RPMI7951 (cell line): ENCODE measurements at regions not wholly inside any gene's neighbourhood (a gene's known extent, or its start where the extent isn't known, plus 50 kb on each side); places are given as distances from the start of the nearest gene placed in this dataset.
"Not testable (repeated sequence)": the region's sequence is repeated elsewhere in the genome, so short reads cannot be mapped to it uniquely, and the experiment has no call there.

Experiments used
- DNase-seq: peaks from one replicate; pipeline ENCODE4 v3.0.0-alpha.2; 2012; ENCODE audit warnings: low read depth

DNA sequence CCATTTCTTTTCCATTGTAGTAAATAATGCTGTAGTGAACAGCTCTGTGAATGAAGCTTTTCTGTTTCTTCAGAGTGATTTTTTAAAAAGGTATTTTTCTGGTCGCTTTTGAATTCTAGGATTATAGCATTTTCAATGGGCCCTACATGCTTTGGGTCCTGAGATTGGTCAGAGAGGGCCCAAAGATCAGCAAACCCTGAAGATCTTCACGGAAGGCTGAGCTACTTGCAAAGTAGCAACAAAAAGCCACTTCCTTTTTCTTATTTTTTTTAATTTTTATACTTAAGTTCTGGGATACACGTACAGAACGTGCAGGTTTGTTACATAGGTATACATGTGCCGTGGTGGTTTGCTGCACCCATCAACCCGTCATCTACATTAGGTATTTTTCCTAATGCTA lies 200.5 kb downstream of the FAT3 start:
- DNase-seq: no peak

DNA sequence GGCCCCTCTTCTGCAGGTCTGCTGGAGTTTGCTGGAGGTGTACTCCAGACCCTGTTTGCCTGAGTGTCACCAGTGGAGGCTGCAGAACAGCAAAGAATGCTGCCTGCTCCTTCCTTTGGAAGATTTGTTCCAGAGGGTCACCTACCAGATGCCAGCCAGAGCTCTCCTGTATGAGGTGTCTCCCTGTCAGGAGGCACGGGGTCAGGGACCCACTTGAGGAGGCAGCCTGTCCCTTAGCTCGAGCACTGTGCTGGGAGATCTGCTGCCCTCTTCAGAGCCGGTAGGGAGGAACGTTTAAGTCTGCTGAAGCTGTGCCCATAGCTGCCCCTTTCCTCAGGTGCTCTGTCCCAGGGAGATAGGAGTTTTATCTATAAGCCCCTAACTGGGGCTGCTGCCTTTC lies 207.9 kb downstream of the FAT3 start:
- no peak for DNase-seq

DNA sequence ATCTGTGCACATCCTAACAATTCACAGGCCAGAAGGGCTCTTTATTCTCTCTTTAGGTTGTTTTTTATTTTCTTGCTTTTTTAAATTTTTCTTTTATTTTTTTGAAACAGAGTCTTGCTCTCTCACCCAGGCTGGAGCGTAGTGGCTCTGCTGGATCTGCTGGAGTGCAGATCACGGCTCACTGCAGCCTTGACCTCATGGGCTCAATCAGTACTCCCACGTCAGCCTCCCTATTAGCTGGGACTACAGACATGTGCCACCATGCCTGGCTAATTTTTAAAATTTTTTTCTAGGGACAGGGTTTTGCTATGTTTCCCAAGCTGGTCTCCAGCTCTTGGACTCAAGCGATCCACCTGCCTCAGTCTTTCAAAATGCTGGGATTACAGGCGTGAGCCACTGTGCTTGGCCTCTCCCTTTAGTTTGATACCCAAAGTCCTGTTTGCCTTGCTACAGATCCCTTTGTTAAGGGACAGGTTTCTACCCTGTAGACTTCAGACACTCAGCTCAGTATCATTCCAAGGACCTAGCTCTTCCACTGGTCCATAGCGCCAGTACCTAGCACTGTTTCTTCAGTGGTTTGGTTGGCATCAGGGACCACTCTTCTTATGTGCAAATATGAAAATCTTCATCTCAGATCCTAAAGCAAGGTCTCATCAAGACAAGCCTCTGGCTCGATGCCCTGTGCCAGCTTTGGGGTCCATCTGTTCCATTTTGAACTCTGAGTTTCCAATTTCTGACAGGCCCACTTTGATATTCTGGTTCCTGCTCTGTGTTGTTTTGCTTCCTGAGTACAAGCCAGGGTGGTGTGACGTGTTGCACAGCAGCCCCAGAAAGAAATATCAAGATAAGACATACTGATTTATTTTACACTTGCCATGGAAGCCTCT lies 211.7 kb downstream of the FAT3 start:
- DNase-seq: no peak

DNA sequence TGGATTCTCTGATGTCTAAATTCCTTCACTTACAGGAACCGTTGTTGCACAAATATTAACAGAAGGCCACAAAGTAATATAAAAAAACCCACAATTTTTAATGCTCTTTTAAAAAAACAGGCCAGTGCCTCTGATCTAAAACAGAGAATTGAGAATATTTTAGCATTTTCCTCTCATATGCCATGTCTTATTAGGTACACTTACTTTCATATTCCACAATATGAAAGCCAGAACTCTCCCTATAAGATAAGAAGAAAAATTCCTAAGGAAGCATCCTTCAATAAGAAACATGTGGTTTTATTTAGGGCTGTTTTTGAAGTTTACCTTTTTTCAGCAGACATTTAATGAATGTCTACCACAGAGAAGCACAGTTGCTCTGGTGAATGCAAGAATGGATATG lies 214.5 kb downstream of the FAT3 start:
- DNase-seq: no peak

DNA sequence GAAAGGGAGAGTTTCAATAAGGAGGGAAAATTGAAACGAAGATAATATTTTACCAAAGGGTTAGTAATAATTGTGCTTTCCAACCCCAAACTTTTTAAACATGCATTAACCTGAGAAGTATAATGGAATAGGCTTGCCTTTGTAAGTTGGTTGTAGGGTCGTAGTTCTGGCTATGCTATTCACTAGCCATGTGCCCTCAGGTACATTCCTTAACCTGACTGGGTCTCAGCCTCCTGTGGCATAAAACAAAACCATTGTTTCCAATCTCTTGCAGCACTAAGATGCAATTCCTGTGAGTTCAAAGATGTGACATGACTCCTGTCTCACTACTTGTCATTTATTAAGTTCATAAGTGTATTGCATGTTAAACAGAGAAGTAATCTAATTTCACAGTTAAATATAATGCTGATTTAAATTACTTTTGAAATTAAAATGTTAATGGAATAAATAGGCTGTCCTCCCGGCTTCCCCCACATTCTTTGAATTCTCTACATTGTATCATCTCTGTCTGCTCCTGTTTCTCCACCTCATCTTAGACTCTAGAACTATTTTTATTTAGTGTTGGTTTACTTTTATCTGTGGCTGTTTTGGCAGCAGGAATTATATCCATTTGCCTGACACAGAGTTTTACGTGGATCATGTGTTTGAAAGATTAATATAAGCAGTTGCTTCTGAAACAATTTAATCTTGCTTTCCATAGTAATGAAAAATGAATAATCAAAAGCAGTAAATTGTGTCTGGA lies 216.3 kb downstream of the FAT3 start:
- no peak for DNase-seq

DNA sequence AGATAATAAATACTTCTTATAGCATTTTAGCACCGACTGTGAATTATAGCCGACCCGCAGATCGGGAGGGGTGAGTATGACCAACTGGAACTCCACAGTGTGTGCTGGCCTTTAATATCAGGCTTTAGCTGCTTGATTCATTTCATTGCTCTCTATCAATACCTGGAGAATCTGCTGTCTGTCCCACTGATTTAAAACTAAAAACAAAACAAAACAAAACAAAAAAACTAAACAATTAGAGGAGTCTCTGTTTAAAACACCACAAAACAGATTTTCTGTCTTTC lies 216.8 kb downstream of the FAT3 start:
- no peak for DNase-seq

DNA sequence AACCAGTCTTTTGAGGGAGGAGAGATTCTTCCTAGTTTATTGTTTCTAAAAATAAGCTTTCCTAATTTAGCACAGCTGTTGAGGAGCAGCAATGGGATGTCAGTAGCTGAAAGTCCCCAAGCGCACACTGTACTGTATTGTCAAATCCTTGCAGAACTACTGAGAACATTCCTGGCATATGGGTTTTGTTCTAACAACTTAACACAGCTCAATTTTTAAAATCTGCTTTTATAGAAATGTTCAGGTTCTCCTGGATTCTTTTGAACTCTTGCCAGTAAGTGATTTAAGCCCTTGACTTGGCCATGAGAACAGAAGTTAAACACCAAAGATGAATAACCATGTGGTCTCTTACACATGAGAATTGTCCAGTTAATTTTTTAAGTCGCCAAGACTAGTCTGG lies 218.6 kb downstream of the FAT3 start:
- DNase-seq: no peak

DNA sequence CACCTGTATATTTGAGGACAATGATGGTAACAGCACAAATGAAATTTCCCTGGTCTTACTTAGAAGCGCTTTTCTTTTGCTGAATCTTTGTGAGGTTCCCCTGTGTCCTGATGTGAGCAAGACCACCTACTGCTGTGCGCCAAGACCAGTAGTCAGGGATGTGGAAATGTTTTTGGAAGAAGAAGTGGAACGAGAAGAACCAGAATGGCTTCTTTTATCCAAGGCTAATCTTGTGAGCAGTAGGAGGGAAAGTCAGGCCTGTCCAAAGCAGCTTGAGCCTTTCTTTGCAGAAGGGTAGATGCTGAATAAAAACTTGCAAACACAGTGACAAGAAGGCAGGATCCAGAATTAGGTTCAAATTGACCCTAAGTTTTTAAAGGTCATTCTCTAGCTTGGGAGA lies 223.0 kb downstream of the FAT3 start:
- no peak for DNase-seq

DNA sequence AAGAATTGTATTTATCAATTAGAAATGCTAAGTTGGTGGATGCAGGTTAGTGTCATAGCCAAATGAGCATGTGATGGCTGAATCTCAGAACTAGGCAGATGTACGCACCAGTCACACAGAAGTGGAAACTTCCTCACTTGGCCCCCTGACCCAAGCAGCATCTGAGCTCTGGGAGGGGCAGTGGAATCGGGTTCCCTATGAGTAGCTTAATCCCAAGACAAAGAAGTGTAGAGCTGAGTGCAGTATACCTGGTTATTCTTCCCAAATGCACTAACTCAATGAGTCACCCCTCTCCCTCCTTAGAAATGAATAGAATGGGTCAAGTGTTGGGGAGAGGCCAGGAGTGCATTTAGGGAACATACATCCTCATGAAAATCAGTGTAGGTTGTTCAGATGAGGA lies 224.6 kb downstream of the FAT3 start:
- DNase-seq: no peak

DNA sequence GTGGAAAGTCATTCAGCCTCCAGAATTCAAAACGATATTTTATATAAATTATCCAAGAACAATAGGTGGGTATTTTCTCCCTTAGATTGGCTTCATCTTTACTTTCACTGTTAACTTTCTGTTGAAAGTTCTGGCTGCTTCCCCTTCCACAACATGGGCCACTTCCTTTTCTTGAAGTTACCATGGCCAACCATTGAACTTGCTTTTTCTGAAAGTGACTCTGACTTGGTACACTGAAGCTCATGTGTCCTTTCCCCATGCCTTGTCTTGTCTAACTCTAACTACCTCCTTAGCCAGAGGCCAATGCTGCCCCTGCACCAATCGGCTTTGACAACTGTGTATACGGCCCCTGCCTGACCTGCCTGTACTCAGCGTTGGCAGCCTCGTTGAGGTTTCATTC lies 225.2 kb downstream of the FAT3 start:
- DNase-seq: no peak

DNA sequence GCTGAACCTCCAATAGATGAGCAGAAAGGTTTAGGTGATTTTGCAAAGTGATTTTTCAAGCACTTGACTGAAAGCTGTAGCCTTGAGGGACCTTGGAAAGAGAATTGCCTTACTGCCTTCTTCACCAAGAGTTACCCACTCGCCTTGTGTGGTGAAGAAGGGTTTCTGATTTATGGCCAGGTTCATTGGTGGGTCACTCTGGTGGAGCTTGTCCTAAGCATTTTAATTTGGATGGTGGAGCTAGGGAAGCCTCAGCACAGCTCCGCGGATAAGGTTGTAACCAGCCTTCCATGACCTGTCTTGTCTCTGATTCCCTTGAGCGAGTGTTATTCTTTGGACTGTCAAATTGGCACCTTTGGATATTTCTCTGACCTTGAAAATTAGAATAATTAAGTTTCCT lies 226.4 kb downstream of the FAT3 start:
- no peak for DNase-seq

DNA sequence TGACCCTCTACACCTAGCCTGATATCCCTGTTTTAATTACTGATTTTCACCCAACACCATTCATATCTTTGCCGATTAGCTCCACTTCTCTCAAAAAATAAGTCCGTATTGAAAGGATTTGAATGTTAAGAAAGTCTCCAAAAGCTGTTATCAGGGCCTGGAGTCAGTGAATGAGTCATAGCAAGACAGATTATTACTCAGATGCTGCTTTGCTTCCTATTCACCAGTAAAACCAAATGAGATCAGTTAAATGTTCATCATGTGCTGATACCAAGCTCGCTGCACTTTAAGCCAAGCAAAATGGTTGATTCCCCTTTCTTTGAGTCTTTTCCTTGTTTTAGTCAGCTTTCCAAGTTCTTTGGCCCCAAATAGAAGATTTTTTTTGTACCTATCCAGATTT lies 228.4 kb downstream of the FAT3 start:
- peak; percentile 23 for DNase-seq

DNA sequence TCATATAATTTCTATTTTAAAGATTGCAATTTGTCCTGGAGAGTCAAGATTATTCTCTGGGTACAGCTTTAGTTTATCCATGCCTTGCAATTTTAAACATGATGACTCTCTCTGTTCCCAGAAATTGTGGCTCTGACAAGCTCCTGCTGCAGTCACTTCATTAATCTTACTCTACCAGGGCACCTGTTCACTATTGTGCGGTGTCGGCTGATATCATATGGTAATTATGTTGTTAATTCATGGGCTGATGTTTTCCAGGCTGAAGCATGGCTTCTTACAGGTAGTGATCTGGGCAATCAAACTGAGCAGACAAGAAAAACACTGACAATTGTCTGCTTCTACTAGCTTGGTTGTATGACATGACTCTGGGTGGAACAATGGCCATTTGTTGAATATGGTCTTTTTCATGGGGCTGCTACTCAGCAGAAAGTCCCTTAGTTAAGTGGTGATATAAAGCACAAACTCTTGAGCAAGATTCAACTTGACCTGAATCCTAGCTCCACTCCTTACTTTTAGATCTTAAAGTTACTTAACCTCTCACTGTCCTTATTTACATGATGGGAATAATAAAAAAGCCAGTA lies 230.7 kb downstream of the FAT3 start:
- no peak for DNase-seq

DNA sequence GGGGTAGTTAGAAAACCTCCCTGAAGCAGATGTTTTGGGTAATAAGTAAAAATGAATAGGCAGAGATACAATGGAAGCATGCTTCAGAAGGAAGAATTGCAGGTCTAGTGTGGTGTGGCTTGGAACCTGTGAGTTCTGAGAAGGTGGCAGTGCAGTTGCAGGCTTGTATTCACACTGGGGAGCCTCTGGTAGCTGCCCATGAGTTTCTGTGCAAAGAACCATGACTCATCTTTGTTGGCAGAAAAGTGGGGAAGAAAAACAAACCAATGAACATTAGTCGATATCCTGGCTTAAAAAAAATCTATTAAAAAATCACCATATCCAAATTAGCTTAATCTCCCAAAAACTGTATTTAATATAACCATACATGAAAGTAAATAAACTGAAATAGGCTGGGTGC lies 232.6 kb downstream of the FAT3 start:
- DNase-seq: no peak

DNA sequence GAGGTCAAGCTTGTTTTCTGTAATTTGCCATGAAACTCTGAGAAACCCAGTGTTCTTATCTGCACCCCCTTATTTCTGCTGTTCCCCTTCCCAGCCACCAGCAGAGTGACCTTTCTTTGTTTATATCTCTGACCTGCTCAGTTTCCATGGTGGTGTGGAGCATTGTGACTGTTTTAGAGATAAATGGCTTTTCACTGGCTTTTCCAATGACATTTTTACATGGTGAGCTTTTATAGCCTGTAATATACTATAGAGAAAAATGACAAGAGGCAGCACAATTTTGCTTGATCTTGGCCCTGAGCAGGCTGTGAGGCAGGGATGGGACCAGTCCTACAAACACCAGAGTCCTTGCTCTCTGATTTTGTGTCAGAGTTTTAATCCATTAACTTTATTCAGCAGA lies 233.9 kb downstream of the FAT3 start:
- no peak for DNase-seq

DNA sequence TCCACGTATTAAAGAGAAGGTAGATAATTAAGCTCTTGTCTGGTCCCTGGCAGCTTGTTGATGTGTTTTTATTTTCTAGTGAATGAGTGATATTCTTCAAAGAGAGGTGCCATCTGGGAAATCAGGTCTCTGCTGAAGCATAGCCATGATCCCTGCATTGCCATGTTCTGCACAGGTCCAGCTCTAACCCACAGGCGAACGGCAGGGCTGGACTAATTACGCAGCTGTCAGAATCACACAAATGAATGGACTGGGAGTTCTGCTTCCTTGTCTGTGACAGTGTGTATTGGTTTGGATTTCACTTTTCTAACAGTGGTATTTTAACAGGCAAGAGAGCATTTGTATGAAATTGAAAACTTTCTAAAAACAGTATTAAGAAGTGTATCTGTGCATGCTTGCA lies 235.6 kb downstream of the FAT3 start:
- DNase-seq: no peak

DNA sequence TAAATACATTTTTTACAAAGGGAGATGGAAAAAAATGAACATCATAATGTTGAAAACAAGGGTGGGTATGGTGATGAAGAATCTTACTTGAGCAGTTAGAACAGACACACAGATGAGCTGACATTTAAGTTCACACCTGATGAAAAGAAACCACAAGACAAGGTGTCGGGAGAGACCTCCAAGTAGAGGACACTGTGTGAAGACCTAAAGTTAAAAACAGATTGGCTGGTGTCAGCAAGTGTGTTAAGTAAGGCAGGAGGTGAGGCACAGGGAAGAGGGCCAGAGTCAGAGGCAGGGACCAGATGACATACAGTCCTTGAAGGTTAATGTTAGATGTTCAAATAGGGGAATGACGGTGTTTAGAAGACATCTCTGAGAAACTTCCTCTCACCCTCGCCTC lies 236.8 kb downstream of the FAT3 start:
- DNase-seq: no peak

DNA sequence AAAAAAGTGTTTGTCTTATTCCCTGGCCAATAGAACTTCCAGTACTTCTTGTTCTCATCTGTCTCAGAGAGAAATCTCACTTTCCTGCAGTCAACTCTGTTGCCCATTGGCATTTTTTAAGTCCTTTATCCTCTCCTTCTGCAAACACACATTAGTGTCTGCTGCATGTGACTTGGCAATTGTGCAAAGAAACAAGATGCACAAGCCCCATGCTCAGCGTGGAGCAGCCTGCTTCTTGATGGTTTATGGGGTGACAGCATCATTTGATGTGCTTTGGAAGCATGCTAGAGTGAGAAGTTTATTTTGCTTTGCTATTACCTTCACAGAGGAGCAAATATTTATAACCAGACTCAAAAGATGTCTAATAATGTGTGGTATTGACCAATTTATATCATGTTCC lies 238.2 kb downstream of the FAT3 start:
- DNase-seq: no peak

DNA sequence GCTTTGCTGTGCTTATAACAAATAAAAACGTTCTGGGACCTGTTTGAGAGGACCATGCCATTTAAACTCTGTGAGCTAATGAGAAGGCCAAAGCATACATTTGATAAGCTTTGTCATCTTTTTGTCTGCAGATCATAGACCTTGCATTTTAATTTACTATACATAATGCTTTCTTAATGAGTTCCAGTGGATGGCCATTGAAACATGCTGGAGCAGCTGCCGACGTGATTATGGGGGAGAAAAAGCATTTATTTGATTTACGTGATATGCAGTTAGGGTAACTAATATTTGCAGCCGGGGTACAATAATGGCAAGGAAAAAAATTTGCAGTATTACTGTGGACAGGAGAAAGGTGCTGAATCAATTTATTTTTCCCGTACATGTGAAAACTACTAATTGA lies 240.2 kb downstream of the FAT3 start:
- no peak for DNase-seq

DNA sequence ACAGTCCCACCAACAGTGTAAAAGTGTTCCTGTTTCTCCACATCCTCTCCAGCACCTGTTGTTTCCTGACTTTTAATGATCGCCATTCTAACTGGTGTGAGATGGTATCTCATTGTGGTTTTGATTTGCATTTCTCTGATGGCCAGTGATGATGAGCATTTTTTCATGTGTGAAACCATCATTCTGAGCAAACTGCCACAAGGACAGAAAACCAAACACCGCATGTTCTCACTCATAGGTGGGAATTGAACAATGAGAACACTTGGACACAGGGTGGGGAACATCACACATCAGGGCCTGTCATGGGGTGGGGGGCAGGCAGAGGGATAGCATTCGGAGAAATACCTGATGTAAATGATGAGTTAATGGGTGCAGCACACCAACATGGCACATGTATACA lies 240.8 kb downstream of the FAT3 start:
- not testable (repeated sequence) for DNase-seq

DNA sequence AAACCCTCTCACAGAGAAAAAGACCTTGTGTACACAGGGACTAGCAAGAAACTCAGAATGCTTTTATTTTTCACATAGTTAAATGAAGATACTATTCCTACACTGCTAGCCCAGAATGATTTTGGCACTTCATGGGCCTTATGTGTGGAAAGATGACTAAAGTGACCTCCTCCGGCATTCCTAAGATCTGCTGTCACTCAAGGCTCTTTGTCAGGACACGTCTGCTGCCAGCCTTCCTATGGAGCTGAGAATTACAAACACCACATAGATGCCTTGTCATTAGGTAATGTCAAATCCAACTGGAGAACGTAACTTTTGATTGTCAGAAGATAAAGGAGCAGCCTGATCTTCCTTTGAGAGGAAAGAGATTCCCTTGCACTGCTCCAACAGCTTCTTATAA lies 249.1 kb downstream of the FAT3 start:
- DNase-seq: no peak

DNA sequence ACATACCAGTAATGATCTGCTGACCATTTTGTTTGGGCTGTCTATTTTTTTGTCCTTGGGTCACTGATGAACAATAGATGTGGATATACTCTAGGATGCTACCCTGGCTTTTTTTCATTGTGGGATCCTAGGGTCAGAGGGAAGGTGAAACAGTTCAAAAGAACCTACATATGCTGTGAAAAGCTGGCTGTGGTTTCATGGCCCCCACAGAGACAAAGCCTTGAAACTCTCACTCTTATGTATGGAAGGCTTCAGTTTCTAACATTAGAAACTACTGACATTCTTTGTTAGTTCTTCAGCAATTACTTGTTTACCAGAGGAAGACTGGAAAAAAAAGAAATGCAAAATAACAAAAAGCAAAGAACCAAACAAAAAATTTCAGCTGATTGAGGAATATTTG lies 250.7 kb downstream of the FAT3 start:
- DNase-seq: no peak

DNA sequence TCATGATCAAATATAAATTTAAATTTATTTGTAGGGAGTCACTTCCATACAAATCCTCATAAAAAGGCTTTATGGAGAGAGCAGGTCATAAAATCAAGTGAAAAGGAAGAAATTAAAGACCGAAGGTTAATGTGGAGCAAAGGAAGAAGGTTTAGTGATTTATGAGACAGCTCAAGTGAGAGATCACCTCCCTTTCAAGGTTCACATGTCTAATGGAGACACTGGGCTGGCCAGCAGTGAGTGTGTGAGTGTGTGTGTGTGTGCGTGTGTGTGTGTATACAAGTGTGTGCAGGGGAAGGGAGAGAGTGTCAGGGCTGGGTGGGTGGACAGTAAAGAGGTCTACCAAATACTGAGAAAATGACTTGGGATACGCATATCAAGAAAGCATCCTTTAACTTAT lies 251.2 kb downstream of the FAT3 start:
- no peak for DNase-seq
